ENCODE measurements at regions not wholly inside any gene's neighbourhood (a gene's known extent, or its start where the extent isn't known, plus 50 kb on each side); places are given as distances from the start of the nearest gene placed in this dataset.

- TF ChIP-seq CTCF (optimal IDR thresholded peaks at IDR 0.05 in 1 of 3, IDR thresholded peaks at IDR 0.05 in 1 of 3, conservative IDR thresholded peaks at IDR 0.05 in 1 of 3; ENCODE audit: extremely low read depth in 1 of 3, insufficient read depth in 2 of 3, low read length in 3 of 3), result no peak
- TF ChIP-seq EZH2 (IDR thresholded peaks at IDR 0.05; ENCODE audit: low read length), result no peak
These were observed 124.4 kb downstream of the ZNF33B start for GRCh38 chr10:42513921-42514320.
